RWPE1 (cell line): ENCODE measurements at regions not wholly inside any gene's neighbourhood (a gene's known extent, or its start where the extent isn't known, plus 50 kb on each side); places are given as distances from the start of the nearest gene placed in this dataset.

ENCODE experiments used
- CTCF ChIA-PET: fragments of 350-600 bp; sonication (Branson Sonifier 250); formaldehyde crosslinking; extraction: SDS; loops from one replicate; lab custom pipeline; 2021; lab: Yijun Ruan, JAX
- POLR2A ChIA-PET: fragments of 400-600 bp; formaldehyde crosslinking; extraction: SDS; loops from one replicate; lab custom pipeline; 2020; ENCODE audit warnings: antibody characterized with exemption; ENCODE audit not compliant: low non-redundant PET; lab: Yijun Ruan, JAX
- DNase-seq: peaks from one replicate; pipeline ENCODE4 v3.0.0; 2012; ENCODE audit warnings: low spot score
- H3K27ac ChIP-seq: fragments of 450-650 bp; 2 replicates; pipeline ENCODE4 v1.5.1; 2017
- CTCF ChIP-seq: fragments of 450-650 bp; conservative IDR thresholded peaks from 2 replicates; pipeline ENCODE4 v1.5.1; 2017; ENCODE audit warnings: low read depth, mild to moderate bottlenecking

GRCh38 chr14:42626986-42627385 lies 1020.3 kb downstream of the LRFN5 start:
- no peak overlapping the region for H3K27ac ChIP-seq
- no peak for DNase-seq
- ChIA-PET CTCF (interaction anchor here (0.6 kb wide), 1 partner anchor 152 kb away, joined by 3 read pairs; no protein-coding TSS in a partner anchor), POLR2A (no interaction called here)
- no peak for TF ChIP-seq CTCF

DNA sequence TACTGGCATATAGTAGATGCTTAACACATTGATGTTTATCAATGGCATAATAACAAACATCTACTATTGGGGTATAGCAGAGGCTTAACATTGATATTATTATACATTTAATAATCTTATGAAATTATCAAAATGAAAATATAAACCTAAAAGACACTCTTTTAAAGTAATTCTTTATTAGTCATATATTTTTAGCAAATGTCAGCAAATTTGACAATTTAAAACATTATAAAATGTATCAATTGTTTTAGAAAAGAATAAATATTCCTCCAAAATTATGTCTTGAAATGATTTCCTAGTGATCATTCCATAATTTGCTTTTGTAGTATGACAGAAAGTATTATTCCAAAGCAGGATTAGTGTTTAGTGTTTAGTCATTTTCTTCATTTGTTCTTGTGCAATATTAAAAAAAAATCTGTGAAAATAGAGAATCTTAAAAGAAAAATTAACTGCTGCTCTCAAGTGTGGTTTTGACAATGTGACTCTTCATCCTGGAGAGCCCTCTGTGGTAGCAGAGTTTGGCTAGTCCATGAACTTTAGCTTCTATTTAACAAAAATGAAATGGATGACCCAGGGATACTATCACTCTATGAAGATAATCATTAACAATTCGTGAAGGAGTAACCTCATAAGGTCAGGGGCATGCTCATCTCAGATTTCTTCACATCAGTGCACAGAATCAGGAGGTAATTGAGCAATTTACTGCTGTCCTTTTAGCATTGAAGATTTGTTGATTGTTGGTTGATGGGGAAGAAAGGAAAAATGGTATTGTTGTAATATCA lies 1018.5 kb downstream of the LRFN5 start:
- ChIA-PET CTCF (no interaction called here), POLR2A (no interaction called here)
- no peak overlapping the region for H3K27ac ChIP-seq
- no peak for TF ChIP-seq CTCF
- DNase-seq, result no peak

- POLR2A ChIA-PET, result no interaction called here
- no peak for TF ChIP-seq CTCF
- CTCF ChIA-PET, result no interaction called here
Measured at GRCh38 chr14:42617005-42617404, 1010.3 kb downstream of the LRFN5 start.

DNA sequence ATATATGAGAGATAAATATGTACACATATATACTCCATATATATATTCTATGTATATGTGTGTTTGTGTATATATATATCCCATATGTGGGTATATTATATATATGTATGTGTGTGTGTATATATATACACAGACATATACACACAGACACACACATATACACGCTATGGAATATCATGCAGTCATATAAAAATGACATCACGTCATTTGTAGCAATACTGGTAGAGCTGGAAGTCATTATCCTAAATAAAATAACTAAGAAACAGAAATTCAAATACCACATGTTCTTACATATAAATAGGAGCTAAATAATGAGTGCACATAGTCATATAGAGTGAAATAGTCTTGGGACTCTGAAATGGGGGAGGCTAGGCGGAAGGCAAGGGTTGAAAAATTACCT lies 1000.2 kb downstream of the LRFN5 start:
- CTCF ChIA-PET, result interaction anchor here (0.6 kb wide), 1 partner anchor 145 kb away, joined by 6 read pairs; no protein-coding TSS in a partner anchor

More at GRCh38 chr14:42617005-42617404, 1010.3 kb downstream of the LRFN5 start:
- DNase-seq, result no peak
- no peak overlapping the region for H3K27ac ChIP-seq

DNA sequence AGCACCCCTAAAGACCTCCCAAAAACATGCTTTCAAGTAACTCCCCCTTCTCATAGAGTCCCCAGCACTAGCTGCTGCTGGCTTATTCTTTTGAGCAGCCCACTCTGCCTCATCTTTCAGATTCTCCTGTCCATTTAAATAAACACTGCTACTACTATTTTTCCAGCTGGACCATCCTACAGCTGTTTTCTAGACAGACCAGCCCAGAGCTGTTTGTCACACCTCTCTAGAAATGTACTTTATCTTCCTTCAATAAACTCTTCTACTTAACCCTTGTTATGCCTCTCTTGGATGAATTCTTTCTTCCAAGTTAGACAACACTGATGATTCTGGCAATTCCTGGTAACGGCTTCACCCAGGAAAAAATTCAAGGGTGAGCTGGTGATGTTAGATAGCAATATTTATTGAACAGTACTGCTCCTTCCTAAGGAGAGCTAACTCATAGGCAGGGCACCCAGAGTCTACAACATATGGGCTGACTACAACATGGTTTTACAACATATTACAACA lies 995.7 kb downstream of the LRFN5 start:
- TF ChIP-seq CTCF, result no peak
- CTCF ChIA-PET, result no interaction called here
- no peak overlapping the region for H3K27ac ChIP-seq
- no peak for DNase-seq
- POLR2A ChIA-PET, result no interaction called here

More for the DNA sequence above, 1000.2 kb downstream of the LRFN5 start:
- no peak overlapping the region for H3K27ac ChIP-seq
- TF ChIP-seq CTCF, result no peak
- POLR2A ChIA-PET, result no interaction called here
- DNase-seq, result no peak

DNA sequence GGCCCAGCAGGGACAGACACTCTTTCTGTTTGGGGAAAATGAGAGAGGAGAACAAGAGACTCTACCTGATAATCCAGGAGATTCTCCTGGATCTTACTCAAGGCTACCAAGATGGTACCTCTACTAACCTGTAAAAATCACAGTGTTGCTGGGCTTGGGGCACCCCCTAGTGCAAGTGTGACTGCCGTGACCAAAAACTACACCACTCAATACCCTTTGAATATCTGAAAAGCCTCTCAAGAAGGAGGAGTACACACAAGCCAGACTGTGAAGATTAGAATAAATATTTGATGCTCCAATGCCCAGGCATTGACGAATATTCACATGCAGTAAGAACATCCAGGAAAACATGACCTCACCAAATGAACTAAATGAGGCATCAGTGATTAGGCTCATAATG lies 965.4 kb downstream of the LRFN5 start:
- TF ChIP-seq CTCF, result no peak
- ChIA-PET CTCF (no interaction called here), POLR2A (no interaction called here)
- H3K27ac ChIP-seq, result no peak overlapping the region
- DNase-seq, result no peak
